ENCODE measurements at regions not wholly inside any gene's neighbourhood (a gene's known extent, or its start where the extent isn't known, plus 50 kb on each side); places are given as distances from the start of the nearest gene placed in this dataset.

- no peaks in the 10 kb centered on the region for H3K4me1 ChIP-seq (ENCODE audit: control insufficient read depth, insufficient read depth, low read depth, low read length)
Measured at GRCh38 chrY:16993551-16993950, 886.5 kb downstream of the CDY2B start.

GRCh38 chrY:16981776-16982175 is 898.2 kb downstream of the CDY2B start:
- Histone ChIP-seq H2AFZ (ENCODE audit: low read depth, low read length) (no peak overlapping the region), H3K23ac (ENCODE audit: low read length in 2 of 2) (no peak overlapping the region), H3K36me3 (ENCODE audit: control insufficient read depth in 1 of 2, insufficient read depth in 2 of 2, low read depth in 1 of 2, low read length in 2 of 2) (no peaks in the 10 kb centered on the region), H2BK15ac (ENCODE audit: low read depth, poor library complexity, severe bottlenecking) (no peak overlapping the region), H2BK5ac (ENCODE audit: low read depth, low read length, poor library complexity, severe bottlenecking) (no peak overlapping the region), H3K4me1 (ENCODE audit: control insufficient read depth, insufficient read depth, low read depth, low read length) (no peaks in the 10 kb centered on the region), H2BK120ac (ENCODE audit: low read depth, low read length) (no peak overlapping the region), H3K79me1 (replicated peaks; ENCODE audit: low read length, poor library complexity, severe bottlenecking) (no peaks in the 10 kb centered on the region), H3K27me3 (ENCODE audit: control insufficient read depth in 1 of 2, insufficient read depth in 1 of 2, low read length in 2 of 2) (no peaks in the 10 kb centered on the region), H4K8ac (ENCODE audit: low read length) (no peak overlapping the region), H3K4ac (ENCODE audit: low read depth in 1 of 2, low read length in 2 of 2) (no peak overlapping the region), H3K4me3 (ENCODE audit: insufficient read depth in 1 of 2, low read depth in 1 of 2, low read length in 2 of 2) (no peak overlapping the region), H4K91ac (ENCODE audit: low read length) (no peak overlapping the region), H3K14ac (ENCODE audit: low read length in 2 of 2) (no peak overlapping the region), H2BK12ac (ENCODE audit: low read length in 2 of 2) (no peak overlapping the region), H3K18ac (ENCODE audit: low read depth in 1 of 2, low read length in 2 of 2) (no peak overlapping the region), H3K9me3 (ENCODE audit: control insufficient read depth, low read length) (no peaks in the 10 kb centered on the region), H3K9ac (ENCODE audit: low read length) (no peak overlapping the region), H3K4me2 (ENCODE audit: low read length, poor library complexity, severe bottlenecking) (no peak overlapping the region), H2AK5ac (ENCODE audit: low read length, severe bottlenecking) (no peak overlapping the region), H3K27ac (ENCODE audit: low read length, poor library complexity, severe bottlenecking) (no peak overlapping the region)
- 83% methylated on average over 1 of the region's 1 CpG for WGBS
- DNase-seq: no peak

More at GRCh38 chrY:16993551-16993950, 886.5 kb downstream of the CDY2B start:
- H3K9me3 ChIP-seq (ENCODE audit: control insufficient read depth, low read length): no peaks in the 10 kb centered on the region
- no peak overlapping the region for H3K14ac ChIP-seq (ENCODE audit: low read length in 2 of 2)
- no peak overlapping the region for H3K4me3 ChIP-seq (ENCODE audit: insufficient read depth in 1 of 2, low read depth in 1 of 2, low read length in 2 of 2)
- no peaks in the 10 kb centered on the region for H3K36me3 ChIP-seq (ENCODE audit: control insufficient read depth in 1 of 2, insufficient read depth in 2 of 2, low read depth in 1 of 2, low read length in 2 of 2)
- H2BK15ac ChIP-seq (ENCODE audit: low read depth, poor library complexity, severe bottlenecking): no peak overlapping the region
- H4K91ac ChIP-seq (ENCODE audit: low read length): no peak overlapping the region
- H2AFZ ChIP-seq (ENCODE audit: low read depth, low read length): no peak overlapping the region
- no peak overlapping the region for H3K9ac ChIP-seq (ENCODE audit: low read length)
- no peaks in the 10 kb centered on the region for H3K27me3 ChIP-seq (ENCODE audit: control insufficient read depth in 1 of 2, insufficient read depth in 1 of 2, low read length in 2 of 2)
- 81% methylated on average over 2 of the region's 2 CpGs for WGBS
- no peaks in the 10 kb centered on the region for H3K79me1 ChIP-seq (replicated peaks; ENCODE audit: low read length, poor library complexity, severe bottlenecking)
- no peak overlapping the region for H2BK12ac ChIP-seq (ENCODE audit: low read length in 2 of 2)
- no peak overlapping the region for H2BK5ac ChIP-seq (ENCODE audit: low read depth, low read length, poor library complexity, severe bottlenecking)
- no peak overlapping the region for H3K4ac ChIP-seq (ENCODE audit: low read depth in 1 of 2, low read length in 2 of 2)
- peak overlapping the region; percentile 81 for H3K27ac ChIP-seq (ENCODE audit: low read length, poor library complexity, severe bottlenecking)
- no peak overlapping the region for H3K4me2 ChIP-seq (ENCODE audit: low read length, poor library complexity, severe bottlenecking)
- H4K8ac ChIP-seq (ENCODE audit: low read length): no peak overlapping the region
- no peak overlapping the region for H3K18ac ChIP-seq (ENCODE audit: low read depth in 1 of 2, low read length in 2 of 2)
- DNase-seq: no peak
- no peak overlapping the region for H2AK5ac ChIP-seq (ENCODE audit: low read length, severe bottlenecking)
- H2BK120ac ChIP-seq (ENCODE audit: low read depth, low read length): no peak overlapping the region
- no peak overlapping the region for H3K23ac ChIP-seq (ENCODE audit: low read length in 2 of 2)

GRCh38 chrY:16959071-16959470 is 920.9 kb downstream of the CDY2B start:
- DNase-seq: no peak
- H3K36me3 ChIP-seq (ENCODE audit: control insufficient read depth in 1 of 2, insufficient read depth in 2 of 2, low read depth in 1 of 2, low read length in 2 of 2): no peaks in the 10 kb centered on the region
- no peak overlapping the region for H3K4me3 ChIP-seq (ENCODE audit: insufficient read depth in 1 of 2, low read depth in 1 of 2, low read length in 2 of 2)
- H2BK5ac ChIP-seq (ENCODE audit: low read depth, low read length, poor library complexity, severe bottlenecking): no peak overlapping the region
- H3K79me1 ChIP-seq (replicated peaks; ENCODE audit: low read length, poor library complexity, severe bottlenecking): no peaks in the 10 kb centered on the region
- no peak overlapping the region for H2BK15ac ChIP-seq (ENCODE audit: low read depth, poor library complexity, severe bottlenecking)
- H3K14ac ChIP-seq (ENCODE audit: low read length in 2 of 2): no peak overlapping the region
- H2AK5ac ChIP-seq (ENCODE audit: low read length, severe bottlenecking): no peak overlapping the region
- H3K4me2 ChIP-seq (ENCODE audit: low read length, poor library complexity, severe bottlenecking): no peak overlapping the region
- no peak overlapping the region for H2BK120ac ChIP-seq (ENCODE audit: low read depth, low read length)
- H4K8ac ChIP-seq (ENCODE audit: low read length): no peak overlapping the region
- H3K27me3 ChIP-seq (ENCODE audit: control insufficient read depth in 1 of 2, insufficient read depth in 1 of 2, low read length in 2 of 2): no peaks in the 10 kb centered on the region
- H4K91ac ChIP-seq (ENCODE audit: low read length): no peak overlapping the region
- 93% methylated on average over 6 of the region's 6 CpGs for WGBS
- H2BK12ac ChIP-seq (ENCODE audit: low read length in 2 of 2): no peak overlapping the region
- no peak overlapping the region for H3K4ac ChIP-seq (ENCODE audit: low read depth in 1 of 2, low read length in 2 of 2)
- no peak overlapping the region for H3K27ac ChIP-seq (ENCODE audit: low read length, poor library complexity, severe bottlenecking)
- H3K9ac ChIP-seq (ENCODE audit: low read length): no peak overlapping the region
- no peak overlapping the region for H2AFZ ChIP-seq (ENCODE audit: low read depth, low read length)
- no peaks in the 10 kb centered on the region for H3K9me3 ChIP-seq (ENCODE audit: control insufficient read depth, low read length)
- peaks cover 2% of the 10 kb centered on the region for H3K4me1 ChIP-seq (ENCODE audit: control insufficient read depth, insufficient read depth, low read depth, low read length)
- H3K23ac ChIP-seq (ENCODE audit: low read length in 2 of 2): no peak overlapping the region
- no peak overlapping the region for H3K18ac ChIP-seq (ENCODE audit: low read depth in 1 of 2, low read length in 2 of 2)

- H3K4me3 ChIP-seq (ENCODE audit: insufficient read depth in 1 of 2, low read depth in 1 of 2, low read length in 2 of 2): no peak overlapping the region
- no peaks in the 10 kb centered on the region for H3K79me1 ChIP-seq (replicated peaks; ENCODE audit: low read length, poor library complexity, severe bottlenecking)
- H2AFZ ChIP-seq (ENCODE audit: low read depth, low read length): no peak overlapping the region
- no peak overlapping the region for H2BK5ac ChIP-seq (ENCODE audit: low read depth, low read length, poor library complexity, severe bottlenecking)
- no peak overlapping the region for H3K4me2 ChIP-seq (ENCODE audit: low read length, poor library complexity, severe bottlenecking)
- no peak overlapping the region for H2BK12ac ChIP-seq (ENCODE audit: low read length in 2 of 2)
- DNase-seq: no peak
- no peak overlapping the region for H2BK120ac ChIP-seq (ENCODE audit: low read depth, low read length)
- H3K14ac ChIP-seq (ENCODE audit: low read length in 2 of 2): no peak overlapping the region
- H3K4me1 ChIP-seq (ENCODE audit: control insufficient read depth, insufficient read depth, low read depth, low read length): no peaks in the 10 kb centered on the region
- no peak overlapping the region for H3K27ac ChIP-seq (ENCODE audit: low read length, poor library complexity, severe bottlenecking)
- no peak overlapping the region for H3K4ac ChIP-seq (ENCODE audit: low read depth in 1 of 2, low read length in 2 of 2)
- no peak overlapping the region for H2AK5ac ChIP-seq (ENCODE audit: low read length, severe bottlenecking)
- no peak overlapping the region for H3K23ac ChIP-seq (ENCODE audit: low read length in 2 of 2)
- no peaks in the 10 kb centered on the region for H3K9me3 ChIP-seq (ENCODE audit: control insufficient read depth, low read length)
- H4K8ac ChIP-seq (ENCODE audit: low read length): no peak overlapping the region
- H2BK15ac ChIP-seq (ENCODE audit: low read depth, poor library complexity, severe bottlenecking): no peak overlapping the region
- no peak overlapping the region for H3K18ac ChIP-seq (ENCODE audit: low read depth in 1 of 2, low read length in 2 of 2)
- WGBS: no CpG with 5 or more reads among the region's 1 CpG
- no peak overlapping the region for H4K91ac ChIP-seq (ENCODE audit: low read length)
- H3K36me3 ChIP-seq (ENCODE audit: control insufficient read depth in 1 of 2, insufficient read depth in 2 of 2, low read depth in 1 of 2, low read length in 2 of 2): no peaks in the 10 kb centered on the region
- no peak overlapping the region for H3K9ac ChIP-seq (ENCODE audit: low read length)
- H3K27me3 ChIP-seq (ENCODE audit: control insufficient read depth in 1 of 2, insufficient read depth in 1 of 2, low read length in 2 of 2): no peaks in the 10 kb centered on the region
Measured at GRCh38 chrY:16947221-16947620, 932.8 kb downstream of the CDY2B start.
